NCI-H510A treated with DMSO at 0.1 percent for 48 hours (cell line): ENCODE measurements at regions not wholly inside any gene's neighbourhood (a gene's known extent, or its start where the extent isn't known, plus 50 kb on each side); places are given as distances from the start of the nearest gene placed in this dataset.
A peak's percentile ranks its signal among the peaks of the same experiment; 100 is the strongest.

Experiments used
- DNase-seq: peaks from one replicate; lab custom pipeline; 2025; lab: John Stamatoyannopoulos, UW

- no peak for DNase-seq
Observed at GRCh38 chr13:108526286-108526685, 103.1 kb upstream of the MYO16 start.

DNA sequence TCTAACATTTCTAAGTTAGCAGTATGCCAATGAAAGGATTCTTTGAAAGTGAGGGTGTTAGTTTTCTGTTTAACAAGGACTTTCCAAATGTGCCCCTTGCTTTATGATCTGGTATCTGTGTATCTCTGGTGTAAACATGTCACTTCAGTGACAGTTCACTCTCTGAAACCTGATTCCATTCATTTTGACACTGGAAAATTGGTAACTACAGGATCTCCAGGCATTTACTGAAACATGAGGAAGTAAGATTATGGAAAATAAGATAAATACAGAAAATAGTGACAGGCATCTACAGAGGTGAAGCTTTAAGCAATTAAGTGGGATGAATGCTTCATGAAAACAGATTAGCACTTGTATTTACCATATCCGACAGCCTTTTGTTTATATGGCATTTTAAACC lies 101.6 kb upstream of the MYO16 start:
- DNase-seq = no peak

DNA sequence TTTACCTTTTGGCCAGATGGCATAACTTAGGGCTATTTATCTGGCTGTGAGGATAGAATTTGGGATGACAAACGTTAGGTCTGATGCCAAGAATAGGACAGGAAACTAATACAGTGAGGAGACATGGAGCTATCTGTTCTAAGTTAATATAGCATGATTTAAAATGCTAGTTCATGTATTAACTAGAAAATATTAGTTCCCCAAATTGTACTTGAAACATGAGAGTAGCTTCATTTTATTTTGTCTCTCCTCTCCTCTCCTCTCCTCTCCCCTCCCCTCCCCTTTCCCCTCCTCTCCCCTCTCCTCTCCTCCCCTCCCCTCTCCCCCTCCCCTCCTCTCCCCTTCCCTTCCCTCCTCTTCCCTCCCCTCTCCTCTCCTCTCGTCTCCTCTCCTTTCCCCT lies 101.1 kb upstream of the MYO16 start:
- DNase-seq = no peak

- DNase-seq = no peak
Observed at GRCh38 chr13:108533842-108534241, 95.6 kb upstream of the MYO16 start.

DNA sequence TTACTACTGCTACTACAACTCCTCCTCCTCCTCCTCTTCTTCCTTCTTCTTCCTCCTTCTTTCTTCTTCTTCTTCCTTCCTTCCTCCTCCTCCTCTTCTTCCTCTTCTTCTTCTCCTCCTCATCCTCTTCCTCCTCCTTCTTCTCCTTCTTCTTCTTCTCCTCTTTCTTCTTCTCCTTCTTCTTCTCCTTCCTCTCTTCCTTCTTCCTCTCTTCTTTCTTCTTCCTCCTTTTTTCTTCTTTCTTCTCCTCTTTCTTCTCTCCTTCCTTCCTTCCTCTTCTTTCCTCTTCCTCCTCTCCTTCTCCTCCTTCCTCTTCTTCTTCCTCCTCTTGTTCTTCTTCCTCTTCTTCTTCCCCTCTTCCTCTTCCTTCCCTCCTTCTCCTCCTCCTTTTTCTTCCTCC lies 94.7 kb upstream of the MYO16 start:
- no peak for DNase-seq

GRCh38 chr13:108549934-108550333 lies 79.5 kb upstream of the MYO16 start:
- no peak for DNase-seq

DNA sequence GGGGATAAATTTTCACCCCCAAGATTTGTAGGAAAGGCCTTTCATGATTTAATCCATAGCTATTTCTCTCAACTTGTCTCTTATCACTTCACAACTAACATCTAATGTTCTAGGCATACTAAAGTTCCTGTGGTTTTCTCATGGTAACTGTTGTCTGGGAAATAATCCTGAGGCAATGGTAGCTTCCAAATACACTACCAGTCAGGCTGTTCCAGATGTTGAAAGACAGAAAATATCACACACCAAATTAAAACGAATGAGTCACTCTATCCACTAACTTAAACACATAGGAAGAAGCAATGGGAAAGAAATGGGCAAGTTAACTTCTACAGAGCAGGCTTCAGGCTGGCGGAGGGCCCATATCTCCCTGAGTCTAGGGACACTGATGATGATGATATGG lies 77.7 kb upstream of the MYO16 start:
- no peak for DNase-seq

DNA sequence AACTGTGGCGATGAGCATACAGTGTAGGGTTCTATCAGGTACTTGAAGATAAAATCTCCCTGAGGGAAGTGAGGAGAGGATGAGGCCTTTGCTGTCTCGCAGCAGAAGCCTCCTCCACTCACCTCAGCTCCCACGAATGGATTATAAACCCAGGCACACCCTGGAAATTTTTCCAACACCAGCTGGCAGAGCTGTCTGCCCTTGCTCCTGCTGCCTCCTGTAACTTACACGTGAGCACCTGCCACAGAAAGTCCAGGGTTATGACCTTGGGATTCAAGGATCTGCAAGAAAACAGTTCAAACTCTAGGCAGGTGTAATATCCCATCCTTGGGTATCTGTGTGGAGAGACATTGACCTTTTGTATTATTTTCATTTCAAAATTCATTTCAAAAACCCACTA lies 70.9 kb upstream of the MYO16 start:
- no peak for DNase-seq

- no peak for DNase-seq
Observed at GRCh38 chr13:108560093-108560492, 69.3 kb upstream of the MYO16 start.

- peak; percentile 41 for DNase-seq
Observed at GRCh38 chr13:108561149-108561548, 68.3 kb upstream of the MYO16 start.

GRCh38 chr13:108566413-108567170 lies 62.8 kb upstream of the MYO16 start:
- DNase-seq = no peak

DNA sequence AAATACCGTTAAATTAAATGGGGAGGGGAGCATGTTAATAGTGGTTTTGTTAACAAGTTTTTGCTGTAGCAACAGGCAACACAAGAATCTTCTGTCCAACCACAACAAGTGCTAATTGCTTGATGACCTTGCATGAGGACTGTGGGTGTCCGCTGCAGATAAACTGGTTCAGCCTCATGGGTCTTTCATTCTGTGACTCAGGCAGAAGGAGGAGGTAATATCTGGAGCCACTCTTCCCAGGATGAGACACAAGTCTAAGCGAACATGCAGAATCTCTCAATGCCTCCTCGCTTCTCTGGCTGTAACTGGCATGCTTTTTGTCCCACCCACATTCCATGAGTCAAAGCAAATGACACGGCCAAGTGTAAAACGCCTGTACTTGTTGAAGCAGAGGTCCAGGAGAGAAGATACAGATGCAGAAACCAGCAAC lies 56.6 kb upstream of the MYO16 start:
- no peak for DNase-seq

DNA sequence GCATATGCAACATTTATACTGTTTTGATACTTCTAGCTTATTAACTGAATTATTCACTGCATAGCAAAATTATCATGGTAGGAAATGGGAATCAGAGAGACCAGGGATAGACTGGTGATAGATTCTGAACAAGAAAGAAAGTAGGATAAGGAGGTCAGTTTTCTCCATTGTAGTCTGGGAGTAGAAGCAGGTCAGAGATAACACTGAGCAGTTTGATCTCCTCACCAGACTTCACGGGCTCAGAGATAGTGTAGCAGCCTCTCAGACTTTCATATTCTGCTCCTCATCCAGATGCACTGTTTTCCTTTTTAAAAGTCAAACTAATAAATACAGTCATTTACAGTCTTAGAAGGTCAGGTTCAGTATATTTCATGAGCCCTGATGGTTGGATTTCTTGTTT lies 56.0 kb upstream of the MYO16 start:
- no peak for DNase-seq

DNA sequence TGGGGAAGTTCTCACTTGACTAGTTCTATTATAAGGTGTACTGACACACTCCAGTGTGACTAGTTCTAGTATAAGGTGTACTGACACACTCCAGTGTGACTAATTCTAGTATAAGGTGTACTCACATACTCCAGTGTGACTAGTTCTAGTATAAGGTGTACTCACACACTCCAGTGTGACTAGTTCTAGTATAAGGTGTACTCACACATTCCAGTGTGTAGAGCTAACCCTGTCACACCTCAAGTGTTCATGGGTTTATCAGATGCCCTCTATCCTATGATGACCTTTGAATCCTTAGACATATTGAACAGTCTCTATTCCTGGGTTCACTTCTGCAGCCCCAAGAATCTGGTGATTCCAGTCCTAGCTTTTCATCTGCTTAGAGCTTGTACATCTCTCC lies 54.6 kb upstream of the MYO16 start:
- no peak for DNase-seq

DNA sequence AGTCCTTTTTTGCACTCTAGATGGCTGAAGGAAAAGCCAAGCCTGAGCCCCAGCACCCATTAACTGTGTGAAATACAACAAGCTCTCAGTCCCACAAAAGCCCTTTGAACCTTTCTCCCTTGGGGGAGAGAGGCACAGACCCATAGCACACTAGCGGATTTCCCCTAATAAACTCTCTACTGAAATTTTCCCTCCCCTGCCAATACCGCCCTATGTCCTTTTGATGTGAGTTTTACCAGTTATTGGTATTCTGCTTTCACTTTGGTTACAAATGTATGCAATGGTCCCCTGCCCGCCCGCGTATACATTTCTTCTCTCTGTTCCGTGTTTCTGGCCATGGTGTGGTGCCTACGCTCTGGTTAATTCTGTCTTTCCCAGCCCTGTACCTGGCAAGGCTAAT lies 54.0 kb upstream of the MYO16 start:
- DNase-seq = no peak
